ENCODE measurements at regions not wholly inside any gene's neighbourhood (a gene's known extent, or its start where the extent isn't known, plus 50 kb on each side); places are given as distances from the start of the nearest gene placed in this dataset.
A peak's percentile ranks its signal among the peaks of the same experiment; 100 is the strongest.
"Not testable (repeated sequence)": the region's sequence is repeated elsewhere in the genome, so short reads cannot be mapped to it uniquely, and the experiment has no call there.

- POLR2A ChIA-PET; CTCF ChIA-PET; H3K4me3 ChIP-seq (ENCODE audit: low read depth, low read length): not testable (repeated sequence)
- DNase-seq (ENCODE audit: low read depth, low spot score), result peak; percentile 88
Measured at GRCh38 chr4:49149006-49149975, 163.2 kb downstream of the CWH43 start.

GRCh38 chr4:49150351-49151083, 164.4 kb downstream of the CWH43 start:
- CTCF ChIA-PET; POLR2A ChIA-PET; DNase-seq (ENCODE audit: low read depth, low spot score); H3K4me3 ChIP-seq (ENCODE audit: low read depth, low read length): not testable (repeated sequence)

GRCh38 chr4:49153011-49153410, 166.9 kb downstream of the CWH43 start:
- CTCF ChIA-PET; POLR2A ChIA-PET; H3K4me3 ChIP-seq (ENCODE audit: low read depth, low read length); DNase-seq (ENCODE audit: low read depth, low spot score): not testable (repeated sequence)

DNA sequence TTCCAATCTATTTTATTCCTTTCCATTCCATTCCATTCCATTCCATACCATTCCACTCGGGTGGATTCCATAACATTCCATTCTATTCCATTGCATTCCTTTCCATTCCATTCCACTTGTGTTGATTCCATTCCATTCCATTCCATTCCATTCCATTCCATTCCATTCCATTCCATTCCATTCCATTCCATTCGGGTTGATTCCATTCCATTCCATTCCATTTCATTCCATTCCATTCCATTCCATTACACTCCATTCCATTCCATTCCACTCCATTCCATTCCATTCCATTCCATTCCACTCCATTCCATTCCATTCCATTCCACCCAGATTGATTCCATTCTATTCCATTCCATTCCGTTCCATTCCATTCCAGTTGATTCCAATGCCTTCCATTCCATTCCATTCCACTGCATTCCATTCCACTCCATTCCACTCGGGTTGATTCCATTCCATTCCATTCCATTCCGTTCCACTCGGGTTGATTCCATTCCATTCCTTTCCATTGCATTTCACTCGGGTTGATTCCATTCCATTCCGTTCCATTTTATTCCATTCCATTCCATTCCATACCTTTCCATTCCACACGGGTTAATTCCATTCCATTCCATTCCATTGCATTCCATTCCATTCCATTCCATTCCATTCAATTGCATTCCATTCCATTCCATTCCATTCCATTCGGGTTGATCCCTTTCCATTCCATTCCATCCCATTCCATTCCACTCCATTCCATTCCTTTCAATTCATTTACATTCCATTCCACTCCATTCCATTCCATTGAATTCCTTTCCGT, 168.4 kb downstream of the CWH43 start:
- H3K4me3 ChIP-seq (ENCODE audit: low read depth, low read length); CTCF ChIA-PET; POLR2A ChIA-PET; DNase-seq (ENCODE audit: low read depth, low spot score): not testable (repeated sequence)

DNA sequence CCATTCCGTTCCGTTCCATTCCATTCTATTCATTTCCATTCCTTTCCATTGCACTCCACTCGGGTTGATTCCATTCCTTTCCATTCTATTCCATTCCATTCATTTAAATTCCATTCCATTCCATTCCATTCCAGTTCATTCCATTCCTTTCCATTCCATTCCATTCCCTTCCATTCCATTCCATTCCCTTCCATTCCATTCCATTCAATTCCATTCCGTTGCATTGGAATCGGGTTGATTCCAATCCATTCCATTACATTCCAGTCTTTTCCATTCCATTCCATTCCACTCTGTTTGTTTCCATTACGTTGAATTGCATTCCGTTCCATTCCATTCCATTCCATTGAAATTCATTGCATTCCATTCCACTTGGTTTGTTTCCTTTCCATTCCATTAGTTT, 169.2 kb downstream of the CWH43 start:
- H3K4me3 ChIP-seq (ENCODE audit: low read depth, low read length); DNase-seq (ENCODE audit: low read depth, low spot score); CTCF ChIA-PET; POLR2A ChIA-PET: not testable (repeated sequence)

DNA sequence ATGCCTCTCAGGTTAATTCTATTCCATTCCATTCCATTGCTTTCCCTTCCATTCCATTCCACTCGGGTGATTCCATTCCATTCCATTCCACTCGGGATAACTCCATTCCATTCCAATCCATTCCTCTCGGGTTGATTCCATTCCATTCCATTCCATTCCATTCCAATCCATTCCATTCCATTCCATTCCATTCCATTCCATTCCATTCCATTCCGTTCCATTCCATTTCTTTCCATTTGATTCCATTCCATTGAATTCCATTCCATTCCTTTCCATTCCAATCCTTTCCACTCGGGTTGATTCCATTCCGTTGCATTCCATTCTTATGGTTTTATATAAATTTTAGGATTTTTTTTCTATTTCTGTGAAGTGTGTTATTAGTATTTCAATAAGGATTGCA, 170.2 kb downstream of the CWH43 start:
- POLR2A ChIA-PET; H3K4me3 ChIP-seq (ENCODE audit: low read depth, low read length); CTCF ChIA-PET: not testable (repeated sequence)

DNA sequence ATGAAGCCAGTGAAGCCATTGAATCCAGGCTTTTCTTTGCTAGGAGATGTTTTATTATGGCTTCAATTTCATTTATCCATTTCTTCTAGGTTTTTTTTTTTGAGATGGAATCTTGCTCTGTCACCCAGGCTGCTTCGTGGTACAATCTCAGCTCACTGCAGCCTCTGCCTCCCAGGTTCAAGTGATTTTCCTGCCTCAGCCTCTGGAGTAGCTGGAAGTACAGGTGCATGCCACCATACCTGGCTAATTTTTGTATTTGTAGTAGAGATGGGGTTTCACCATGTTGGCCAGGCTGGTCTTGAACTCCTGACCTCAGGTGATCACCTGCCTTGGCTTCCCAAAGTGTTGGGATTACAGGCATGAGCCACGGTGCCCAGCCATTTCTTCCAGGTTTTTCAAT, 171.6 kb downstream of the CWH43 start:
- POLR2A ChIA-PET; CTCF ChIA-PET; DNase-seq (ENCODE audit: low read depth, low spot score); H3K4me3 ChIP-seq (ENCODE audit: low read depth, low read length): not testable (repeated sequence)

More for the DNA sequence above, 170.2 kb downstream of the CWH43 start:
- not testable (repeated sequence) for DNase-seq (ENCODE audit: low read depth, low spot score)

DNA sequence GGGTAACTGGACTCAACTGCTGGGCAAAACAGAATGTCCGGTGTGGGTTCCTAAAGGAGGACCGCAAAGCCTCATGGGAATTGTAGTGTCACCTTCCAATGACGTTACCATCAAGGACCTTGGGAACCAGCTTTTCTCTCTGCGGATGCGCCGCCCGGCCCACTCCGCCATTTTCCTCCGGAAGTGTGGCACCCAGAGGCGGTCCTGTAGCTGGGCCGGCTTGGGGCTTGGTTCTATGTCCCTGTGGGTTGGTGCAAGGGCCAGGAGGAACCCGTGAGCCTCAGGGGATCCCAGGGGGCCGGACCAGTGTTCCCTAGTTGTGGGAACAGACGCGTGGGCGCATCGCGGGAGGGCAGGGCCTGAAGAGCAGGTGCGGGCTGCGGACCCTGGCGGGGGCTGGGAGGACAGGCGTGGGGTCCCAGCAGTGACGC, 175.1 kb downstream of the CWH43 start:
- POLR2A ChIA-PET; DNase-seq (ENCODE audit: low read depth, low spot score); CTCF ChIA-PET; H3K4me3 ChIP-seq (ENCODE audit: low read depth, low read length): not testable (repeated sequence)

DNA sequence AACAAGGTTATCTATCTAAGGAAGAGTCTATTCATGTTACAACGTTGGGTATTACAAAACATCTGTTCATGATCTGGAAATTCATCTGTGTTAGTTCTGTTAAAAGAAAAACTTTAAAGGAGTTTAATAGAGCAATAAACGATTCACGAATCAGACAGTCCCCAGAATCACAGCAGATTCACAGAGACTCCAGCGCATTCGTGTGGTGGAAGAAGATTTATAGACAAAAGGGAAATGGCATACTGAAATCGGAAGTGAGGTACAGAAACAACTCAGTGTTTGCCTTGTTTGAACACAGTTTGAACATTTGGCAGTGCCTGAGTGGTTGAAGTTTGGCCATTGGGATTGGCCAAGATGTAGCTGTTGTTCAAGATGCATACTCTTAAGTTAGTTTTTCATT, 178.8 kb downstream of the CWH43 start:
- POLR2A ChIA-PET; DNase-seq (ENCODE audit: low read depth, low spot score); H3K4me3 ChIP-seq (ENCODE audit: low read depth, low read length); CTCF ChIA-PET: not testable (repeated sequence)

DNA sequence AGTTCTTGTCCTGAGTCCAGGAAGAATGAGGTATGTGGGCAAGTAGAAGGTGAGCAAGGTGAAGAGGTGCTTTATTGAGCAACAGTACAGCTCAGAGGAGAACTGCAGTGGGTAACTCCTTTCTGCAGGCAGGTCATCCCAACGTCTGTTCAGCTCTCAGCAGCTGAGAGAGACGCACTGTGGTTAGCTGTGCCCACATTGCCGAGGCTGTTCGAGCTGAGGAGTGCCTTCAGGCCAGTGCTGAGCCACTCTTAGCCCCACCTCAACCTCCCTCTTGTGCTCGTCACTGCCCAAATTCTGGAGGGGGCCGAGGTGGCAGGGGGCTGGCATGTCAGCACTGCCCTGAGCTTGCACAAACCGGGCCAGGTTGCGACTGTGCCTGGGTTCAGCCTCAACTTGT, 191.8 kb downstream of the CWH43 start:
- CTCF ChIA-PET; H3K4me3 ChIP-seq (ENCODE audit: low read depth, low read length); POLR2A ChIA-PET; DNase-seq (ENCODE audit: low read depth, low spot score): not testable (repeated sequence)

DNA sequence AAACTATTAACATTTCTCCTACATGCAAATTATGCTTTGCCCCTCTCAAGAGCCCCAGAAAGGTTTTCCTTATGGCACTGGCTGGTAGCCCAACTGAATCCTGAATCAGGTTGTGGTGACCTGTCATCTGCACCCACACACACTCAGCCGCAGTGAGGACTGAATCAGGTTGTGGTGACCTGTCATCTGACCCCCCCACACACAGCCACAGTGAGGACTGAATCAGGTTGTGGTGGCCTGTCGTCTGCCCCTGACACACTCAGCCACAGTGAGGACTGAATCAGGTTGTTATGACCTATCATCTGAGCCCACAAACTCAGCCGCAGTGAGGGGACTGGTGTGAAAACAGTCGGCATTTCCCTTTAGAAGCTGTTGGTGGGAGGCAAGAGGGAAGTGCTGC, 195.0 kb downstream of the CWH43 start:
- POLR2A ChIA-PET; DNase-seq (ENCODE audit: low read depth, low spot score); H3K4me3 ChIP-seq (ENCODE audit: low read depth, low read length); CTCF ChIA-PET: not testable (repeated sequence)

DNA sequence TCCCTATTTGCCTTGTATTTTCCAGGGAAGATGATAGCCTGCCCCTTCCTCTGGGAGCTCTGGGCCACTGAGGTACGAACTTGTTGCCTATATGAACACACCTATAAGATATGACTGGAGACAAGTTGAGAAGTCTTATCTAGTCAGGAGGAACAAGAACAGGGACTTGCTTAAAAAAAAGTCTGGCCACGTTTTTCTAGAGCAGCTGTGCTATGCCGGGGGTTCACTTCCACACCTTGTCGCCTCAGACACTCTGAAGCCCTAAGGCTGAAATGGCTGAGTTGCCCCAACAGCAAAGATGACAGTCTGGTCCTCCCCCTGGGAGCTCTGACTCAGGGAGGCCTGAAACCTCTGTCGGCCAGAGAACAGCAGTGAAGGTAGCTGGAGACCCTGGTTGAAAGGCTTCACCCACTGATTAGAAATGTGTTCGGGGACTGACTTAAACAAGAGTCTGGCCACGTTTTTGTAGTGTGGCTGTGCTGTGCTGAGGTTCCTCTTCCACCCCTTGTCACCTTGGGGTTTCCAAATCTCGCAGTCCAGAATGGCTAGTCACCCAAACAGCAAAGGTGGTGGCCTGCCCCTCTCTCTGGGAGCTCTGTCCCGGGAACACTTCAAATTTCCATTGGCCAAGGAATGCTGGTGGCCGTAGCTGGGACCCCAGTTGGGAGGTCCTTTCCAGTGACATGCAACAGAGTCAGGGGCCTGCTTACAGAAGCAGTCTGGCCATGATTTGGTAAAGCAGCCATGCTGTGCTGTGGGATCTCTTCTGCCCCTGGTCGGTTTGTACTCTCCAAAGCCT, 225.5 kb downstream of the CWH43 start:
- H3K4me3 ChIP-seq (ENCODE audit: low read depth, low read length); POLR2A ChIA-PET; DNase-seq (ENCODE audit: low read depth, low spot score); CTCF ChIA-PET: not testable (repeated sequence)

DNA sequence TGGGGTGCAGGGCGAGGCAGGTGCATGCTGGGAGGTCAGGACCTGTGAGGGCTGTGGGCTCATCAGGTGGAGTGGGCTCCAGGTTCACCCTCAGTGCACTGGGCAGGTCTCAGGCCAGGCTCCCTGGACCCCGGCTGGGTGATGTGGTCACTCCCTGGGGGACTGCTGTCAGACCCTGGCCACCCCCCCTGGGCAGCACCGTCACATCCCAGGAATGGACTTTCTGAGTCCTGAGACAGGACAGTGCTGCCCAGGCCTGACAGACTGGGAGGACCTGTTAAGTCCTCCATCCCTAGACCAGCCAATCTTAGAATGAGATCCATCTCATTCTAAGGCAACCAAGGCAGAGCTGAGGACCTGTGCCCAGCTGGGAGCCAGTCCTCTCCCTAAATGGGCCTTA, 227.2 kb downstream of the CWH43 start:
- POLR2A ChIA-PET; DNase-seq (ENCODE audit: low read depth, low spot score); H3K4me3 ChIP-seq (ENCODE audit: low read depth, low read length); CTCF ChIA-PET: not testable (repeated sequence)

DNA sequence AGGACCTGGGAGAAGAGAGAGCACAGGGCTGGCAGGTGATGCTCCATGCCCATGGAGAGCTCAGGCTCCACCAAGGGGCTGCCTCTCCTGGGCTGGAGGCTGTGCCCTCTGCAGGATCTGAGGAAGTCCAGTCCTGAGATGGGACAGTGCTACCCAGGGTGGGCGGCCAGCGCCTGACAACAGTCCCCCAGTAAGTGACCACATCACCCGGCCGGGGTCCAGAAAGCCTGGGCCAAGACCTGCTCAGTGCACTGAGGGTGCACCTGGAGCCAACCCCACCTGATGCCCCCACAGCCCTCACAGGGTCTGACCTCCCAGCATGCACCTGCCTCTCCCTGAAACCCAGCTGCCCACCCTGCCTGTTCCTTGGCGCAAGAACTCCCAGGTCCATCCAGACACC, 227.7 kb downstream of the CWH43 start:
- H3K4me3 ChIP-seq (ENCODE audit: low read depth, low read length), result not testable (repeated sequence)

DNA sequence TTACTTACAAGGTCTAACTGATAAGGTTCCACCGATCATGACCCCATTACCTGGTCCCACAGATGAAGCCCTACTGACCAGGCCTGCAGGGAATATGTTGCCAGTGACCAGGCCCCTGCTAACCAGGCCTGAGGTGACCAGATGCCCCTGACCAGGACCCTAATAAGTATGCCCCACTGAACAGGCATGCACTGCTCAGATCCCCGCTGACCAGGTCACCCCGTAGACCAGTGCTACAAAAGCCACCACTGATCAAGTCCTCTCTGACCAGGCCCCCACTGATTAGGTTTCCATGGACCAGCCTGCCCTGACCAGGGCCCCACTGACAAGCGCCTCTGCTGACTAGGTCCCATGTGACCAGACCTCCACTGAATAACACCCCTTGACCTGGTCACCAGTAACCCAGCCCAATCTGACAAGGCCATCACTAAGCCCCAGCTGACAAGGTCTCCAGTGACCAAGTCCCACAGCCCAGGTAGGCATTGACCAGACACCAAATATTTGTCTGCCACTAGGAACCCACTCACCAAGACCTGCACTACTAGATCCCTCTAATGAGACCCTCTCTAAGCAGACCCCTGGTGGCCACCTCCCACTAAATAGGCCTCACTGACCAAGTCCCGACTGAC, 228.5 kb downstream of the CWH43 start:
- CTCF ChIA-PET; DNase-seq (ENCODE audit: low read depth, low spot score); POLR2A ChIA-PET; H3K4me3 ChIP-seq (ENCODE audit: low read depth, low read length): not testable (repeated sequence)

More for the DNA sequence above, 227.7 kb downstream of the CWH43 start:
- CTCF ChIA-PET; POLR2A ChIA-PET; DNase-seq (ENCODE audit: low read depth, low spot score): not testable (repeated sequence)

GRCh38 chr4:49215082-49215479, 229.0 kb downstream of the CWH43 start:
- DNase-seq (ENCODE audit: low read depth, low spot score); CTCF ChIA-PET; H3K4me3 ChIP-seq (ENCODE audit: low read depth, low read length); POLR2A ChIA-PET: not testable (repeated sequence)
